IMR-90 (cell line): ENCODE measurements at regions not wholly inside any gene's neighbourhood (a gene's known extent, or its start where the extent isn't known, plus 50 kb on each side); places are given as distances from the start of the nearest gene placed in this dataset.
A peak's percentile ranks its signal among the peaks of the same experiment; 100 is the strongest.

Experiments
- ATAC-seq: fragments of 200-7000 bp; cut with Tn5 transposase; 2 replicates; pipeline ENCODE4 v1.9.1; 2020; ENCODE audit warnings: low read depth, mild to moderate bottlenecking, moderate library complexity
- BruUV-seq: library from RNA; stranded (reverse); fragments of 400-500 nt; replicated peaks from 2 replicates; lab custom pipeline; 2021; lab: Mats Ljungman, UMichigan
- CTCF ChIA-PET: fragments of 300-600 bp; formaldehyde crosslinking; extraction: SDS; loops from one replicate; lab custom pipeline; 2021; ENCODE audit warnings: antibody characterized with exemption; lab: Yijun Ruan, JAX
- POLR2A ChIA-PET: fragments of 300-600 bp; sonication (Branson Sonifier 250); formaldehyde crosslinking; loops from one replicate; lab custom pipeline; 2022; ENCODE audit warnings: antibody characterized with exemption; ENCODE audit not compliant: unreplicated experiment; lab: Charles Lee
- DNase-seq: peaks from one replicate; pipeline ENCODE4 v3.0.0; 2013
- H2AFZ ChIP-seq: replicated peaks from 2 replicates; pipeline ENCODE3; 2013; ENCODE audit warnings: low read length, mild to moderate bottlenecking; ENCODE audit not compliant: poor library complexity
- H2AK5ac ChIP-seq: 2 replicates; pipeline ENCODE4 v1.6.1; 2013; ENCODE audit warnings: low read depth, low read length, inconsistent platforms
- H2AK9ac ChIP-seq: replicated peaks from 2 replicates; pipeline ENCODE3; 2013; ENCODE audit warnings: mild to moderate bottlenecking, low read depth, low read length, moderate library complexity; ENCODE audit not compliant: poor library complexity
- H2BK120ac ChIP-seq: 2 replicates; pipeline ENCODE4 v1.6.1; 2013; ENCODE audit warnings: low read depth, low read length, inconsistent platforms
- H2BK15ac ChIP-seq: 3 replicates; pipeline ENCODE4 v1.6.1; 2013; ENCODE audit warnings: low read depth, low read length, inconsistent platforms
- H2BK20ac ChIP-seq: 2 replicates; pipeline ENCODE4 v1.6.1; 2013; ENCODE audit warnings: low read depth, mild to moderate bottlenecking, inconsistent platforms, low read length, moderate library complexity
- H2BK5ac ChIP-seq: 2 replicates; pipeline ENCODE4 v1.6.1; 2013; ENCODE audit warnings: mild to moderate bottlenecking, low read depth, low read length, inconsistent platforms; ENCODE audit not compliant: poor library complexity, severe bottlenecking
- H3K14ac ChIP-seq: replicated peaks from 2 replicates; pipeline ENCODE4 v1.6.1; 2013; ENCODE audit warnings: low read depth, low read length, inconsistent platforms
- H3K18ac ChIP-seq: 2 replicates; pipeline ENCODE4 v1.6.1; 2013; ENCODE audit warnings: low read depth, low read length, control low read depth
- H3K23ac ChIP-seq: 2 replicates; pipeline ENCODE4 v1.6.1; 2013; ENCODE audit warnings: low read depth, low read length, inconsistent platforms
- H3K27ac ChIP-seq: 2 replicates; pipeline ENCODE4 v1.5.1; 2013; ENCODE audit warnings: mild to moderate bottlenecking, control low read depth, low read length; ENCODE audit not compliant: insufficient read depth
- H3K27me3 ChIP-seq: 2 replicates; pipeline ENCODE4 v1.6.1; 2013; ENCODE audit warnings: low read length; ENCODE audit not compliant: control insufficient read depth, insufficient read depth
- H3K36me3 ChIP-seq: 2 replicates; pipeline ENCODE4 v1.6.1; 2013; ENCODE audit warnings: low read length, mixed read lengths; ENCODE audit not compliant: control insufficient read depth, insufficient read depth
- H3K4ac ChIP-seq: 2 replicates; pipeline ENCODE4 v1.6.1; 2013; ENCODE audit warnings: low read depth, low read length, inconsistent platforms
- H3K4me1 ChIP-seq: 2 replicates; pipeline ENCODE4 v1.6.1; 2013; ENCODE audit warnings: low read length, mixed read lengths; ENCODE audit not compliant: control insufficient read depth, insufficient read depth
- H3K4me2 ChIP-seq: 2 replicates; pipeline ENCODE4 v1.6.1; 2013; ENCODE audit warnings: low read depth, mild to moderate bottlenecking, control low read depth, low read length, moderate library complexity
- H3K4me3 ChIP-seq: 2 replicates; pipeline ENCODE4 v1.5.1; 2013; ENCODE audit warnings: low read depth, mild to moderate bottlenecking, control low read depth, low read length, moderate library complexity; ENCODE audit not compliant: insufficient read depth
- H3K56ac ChIP-seq: 2 replicates; pipeline ENCODE4 v1.6.1; 2013; ENCODE audit warnings: low read length, inconsistent platforms; ENCODE audit not compliant: insufficient read depth; ENCODE audit errors: extremely low read depth
- H3K79me1 ChIP-seq, 2 experiments: 2 replicates each; pipeline ENCODE4 v1.6.1; 2013; ENCODE audit warnings: low read length in 2 of 2, inconsistent platforms in 1 of 2, low read depth in 1 of 2
- H3K9ac ChIP-seq: 2 replicates; pipeline ENCODE4 v1.6.1; 2013; ENCODE audit warnings: low read depth, low read length, control low read depth
- H3K9me1 ChIP-seq: 2 replicates; pipeline ENCODE4 v1.6.1; 2013; ENCODE audit warnings: low read length, inconsistent platforms; ENCODE audit not compliant: insufficient read depth
- H3K9me3 ChIP-seq: 2 replicates; pipeline ENCODE4 v1.6.1; 2013; ENCODE audit warnings: low read length; ENCODE audit not compliant: control insufficient read depth, insufficient read depth
- H4K20me1 ChIP-seq: 2 replicates; pipeline ENCODE4 v1.6.1; 2013; ENCODE audit warnings: low read length, inconsistent platforms; ENCODE audit not compliant: insufficient read depth
- H4K5ac ChIP-seq: 2 replicates; pipeline ENCODE4 v1.6.1; 2013; ENCODE audit warnings: mild to moderate bottlenecking, low read depth, low read length, control low read depth
- H4K8ac ChIP-seq, 2 experiments: 2 replicates each; pipeline ENCODE4 v1.6.1; 2013; ENCODE audit warnings: low read depth in 2 of 2, low read length in 2 of 2, control low read depth in 1 of 2, inconsistent platforms in 1 of 2
- H4K91ac ChIP-seq: 2 replicates; pipeline ENCODE4 v1.6.1; 2013; ENCODE audit warnings: low read depth, low read length, inconsistent platforms; ENCODE audit not compliant: insufficient read depth
- CHD1 ChIP-seq: IDR thresholded peaks from 2 replicates; pipeline ENCODE4 v1.6.1; 2012; ENCODE audit warnings: low read depth, low read length, improper control_type of control experiment
- FOS ChIP-seq: fragments of 150-350 bp; IDR thresholded peaks from 2 replicates; pipeline ENCODE4 v1.6.1; 2016; ENCODE audit warnings: low read depth, low read length
- RAD21 ChIP-seq: IDR thresholded peaks from 2 replicates; pipeline ENCODE4 v1.6.1; 2012; ENCODE audit warnings: low read length, improper control_type of control experiment
- RCOR1 ChIP-seq: IDR thresholded peaks from 2 replicates; pipeline ENCODE4 v1.6.1; 2012; ENCODE audit warnings: mild to moderate bottlenecking, low read length, improper control_type of control experiment; ENCODE audit not compliant: insufficient replicate concordance
- SMC3 ChIP-seq: fragments of 150-350 bp; IDR thresholded peaks from 2 replicates; pipeline ENCODE4 v1.6.1; 2016; ENCODE audit warnings: low read depth, mild to moderate bottlenecking, antibody characterized with exemption, low read length, moderate library complexity
- WGBS, 2 experiments: methylation state at CpG; one replicate each; pipeline versions ENCODE4 v1.1.5 to v1.1.7; 2013; ENCODE audit warnings: missing lambda C conversion rate in 2 of 2; ENCODE audit not compliant: insufficient read length in 1 of 2; ENCODE audit errors: extremely low coverage in 2 of 2; 5-methylcytosine and 5-hydroxymethylcytosine counted together
- dilution Hi-C: fragments of 300-500 bp; cut with HindIII; formaldehyde crosslinking; loops from one replicate; pipeline ENCODE4 v1.14.3; 2018; ENCODE audit warnings: low sequenced_read_pairs; ENCODE audit not compliant: unreplicated experiment
- in situ Hi-C: fragments of 300-500 bp; cut with MboI; formaldehyde crosslinking; loops from 3 replicates; pipeline ENCODE4 v1.14.3; 2019; ENCODE audit warnings: low sequenced_read_pairs, inconsistent platforms, mixed read lengths
- intact Hi-C: fragments of 100-400 bp; cut with micrococcal nuclease; formaldehyde crosslinking; loops from 2 replicates; pipeline ENCODE4 v1.10.0; 2022
- TF ChIP-seq, protein P1 (sequence below): fragments of 150-350 bp; IDR thresholded peaks from 2 replicates; pipeline ENCODE4 v1.6.1; 2017; ENCODE audit warnings: mild to moderate bottlenecking, antibody characterized with exemption, low read length, low read depth
- TF ChIP-seq, protein P2 (sequence below): conservative IDR thresholded peaks from 2 replicates; pipeline ENCODE4 v1.5.1; 2012; ENCODE audit warnings: mild to moderate bottlenecking, low read depth, low read length, improper control_type of control experiment

DNA sequence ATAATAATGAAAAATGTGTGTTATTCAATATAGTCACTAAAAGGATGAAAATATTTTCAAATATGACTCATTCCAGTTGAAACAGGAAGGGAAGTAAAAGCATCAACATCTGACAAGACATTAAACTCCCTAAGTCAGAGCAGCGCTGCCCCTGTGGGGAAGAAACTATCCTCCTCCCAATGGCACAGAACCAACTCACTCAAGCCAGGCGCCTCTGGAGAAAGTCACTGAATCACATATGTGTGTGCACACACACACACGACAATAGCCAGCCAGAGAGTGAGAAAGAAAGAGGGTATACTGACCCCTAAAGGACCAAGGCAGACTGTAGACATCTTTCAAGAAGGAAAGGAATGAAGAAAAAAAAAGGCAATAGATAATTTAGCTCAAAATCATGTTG, 126.9 kb downstream of the SETD4 start:
- H3K9me1 ChIP-seq, result peaks cover 4% of the 10 kb centered on the region
- peak overlapping the region; percentile 34; the same call in 1 of the 2 replicates for H3K27ac ChIP-seq
- H4K20me1 ChIP-seq, result no peaks in the 10 kb centered on the region
- peak overlapping the region; percentile 90 for H2BK15ac ChIP-seq
- no peaks in the 10 kb centered on the region for H3K9me3 ChIP-seq
- BruUV-seq, result no TSS peak
- intact Hi-C loops (loop anchor here (5.0 kb wide), 1 partner anchor 1046 kb away; no protein-coding TSS in a partner anchor), dilution Hi-C loops (no loop called here), in situ Hi-C loops (loop anchor here (10.0 to 25.0 kb wide), 2 partner anchors 1049 to 1196 kb away; no protein-coding TSS in a partner anchor)
- peak overlapping the region; percentile 80 for H3K18ac ChIP-seq
- peak; percentile 86 for DNase-seq
- CTCF ChIA-PET, result interaction anchor here (0.6 to 1.5 kb wide), 4 partner anchors 8 to 1045 kb away, joined by 3 to 5 read pairs (median 4); no protein-coding TSS in a partner anchor
- H4K8ac ChIP-seq, result peak overlapping the region; percentile 74 to 93; a peak in 2 of 4 replicates
- peak; percentile 87 for ATAC-seq
- peak overlapping the region; percentile 64 for H4K91ac ChIP-seq
- peak overlapping the region; percentile 32 for H3K4me2 ChIP-seq
- H3K23ac ChIP-seq, result peak overlapping the region; percentile 77; the same call in 1 of the 2 replicates
- peak overlapping the region; percentile 94 for H2AK5ac ChIP-seq
- peak overlapping the region; percentile 18; the same call in 1 of the 2 replicates for H3K9ac ChIP-seq
- H2AFZ ChIP-seq, result peak overlapping the region; percentile 75
- peak overlapping the region; percentile 57; the same call in 1 of the 2 replicates for H4K5ac ChIP-seq
- H3K14ac ChIP-seq, result peak overlapping the region; percentile 85
- peak overlapping the region; percentile 94 for H3K4ac ChIP-seq
- no peaks in the 10 kb centered on the region for H3K27me3 ChIP-seq
- peak overlapping the region; percentile 88 for H2BK120ac ChIP-seq
- WGBS, 2 experiments, result no CpG with 5 or more reads among the region's 3 CpGs
- no peaks in the 10 kb centered on the region; a peak in 1 of 4 replicates for H3K79me1 ChIP-seq
- TF ChIP-seq RAD21, result peak; percentile 52
- TF ChIP-seq FOS, result peak; percentile 46; the same call in 1 of the 2 replicates
- TF ChIP-seq SMC3, result peak; percentile 45
- TF ChIP-seq, protein P1, sequence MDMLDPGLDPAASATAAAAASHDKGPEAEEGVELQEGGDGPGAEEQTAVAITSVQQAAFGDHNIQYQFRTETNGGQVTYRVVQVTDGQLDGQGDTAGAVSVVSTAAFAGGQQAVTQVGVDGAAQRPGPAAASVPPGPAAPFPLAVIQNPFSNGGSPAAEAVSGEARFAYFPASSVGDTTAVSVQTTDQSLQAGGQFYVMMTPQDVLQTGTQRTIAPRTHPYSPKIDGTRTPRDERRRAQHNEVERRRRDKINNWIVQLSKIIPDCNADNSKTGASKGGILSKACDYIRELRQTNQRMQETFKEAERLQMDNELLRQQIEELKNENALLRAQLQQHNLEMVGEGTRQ, result no peak
- TF ChIP-seq, protein P2, sequence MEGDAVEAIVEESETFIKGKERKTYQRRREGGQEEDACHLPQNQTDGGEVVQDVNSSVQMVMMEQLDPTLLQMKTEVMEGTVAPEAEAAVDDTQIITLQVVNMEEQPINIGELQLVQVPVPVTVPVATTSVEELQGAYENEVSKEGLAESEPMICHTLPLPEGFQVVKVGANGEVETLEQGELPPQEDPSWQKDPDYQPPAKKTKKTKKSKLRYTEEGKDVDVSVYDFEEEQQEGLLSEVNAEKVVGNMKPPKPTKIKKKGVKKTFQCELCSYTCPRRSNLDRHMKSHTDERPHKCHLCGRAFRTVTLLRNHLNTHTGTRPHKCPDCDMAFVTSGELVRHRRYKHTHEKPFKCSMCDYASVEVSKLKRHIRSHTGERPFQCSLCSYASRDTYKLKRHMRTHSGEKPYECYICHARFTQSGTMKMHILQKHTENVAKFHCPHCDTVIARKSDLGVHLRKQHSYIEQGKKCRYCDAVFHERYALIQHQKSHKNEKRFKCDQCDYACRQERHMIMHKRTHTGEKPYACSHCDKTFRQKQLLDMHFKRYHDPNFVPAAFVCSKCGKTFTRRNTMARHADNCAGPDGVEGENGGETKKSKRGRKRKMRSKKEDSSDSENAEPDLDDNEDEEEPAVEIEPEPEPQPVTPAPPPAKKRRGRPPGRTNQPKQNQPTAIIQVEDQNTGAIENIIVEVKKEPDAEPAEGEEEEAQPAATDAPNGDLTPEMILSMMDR, result peak; percentile 44
- TF ChIP-seq RCOR1, result peak; percentile 18
- TF ChIP-seq CHD1, result no peak
- 0 out of 2 replicates have a peak overlapping the region, but pooled peaks have one; percentile 8 for H3K56ac ChIP-seq
- POLR2A ChIA-PET, result no interaction called here
- peak overlapping the region; percentile 90 for H2BK20ac ChIP-seq
- no peaks in the 10 kb centered on the region for H3K36me3 ChIP-seq
- peaks cover 7% of the 10 kb centered on the region; the same call in 1 of the 2 replicates for H3K4me1 ChIP-seq
- peak overlapping the region; percentile 77 for H2BK5ac ChIP-seq
- H3K4me3 ChIP-seq, result no peak overlapping the region
- no peak overlapping the region for H2AK9ac ChIP-seq
